ENCODE measurements at regions not wholly inside any gene's neighbourhood (a gene's known extent, or its start where the extent isn't known, plus 50 kb on each side); places are given as distances from the start of the nearest gene placed in this dataset.

DNA sequence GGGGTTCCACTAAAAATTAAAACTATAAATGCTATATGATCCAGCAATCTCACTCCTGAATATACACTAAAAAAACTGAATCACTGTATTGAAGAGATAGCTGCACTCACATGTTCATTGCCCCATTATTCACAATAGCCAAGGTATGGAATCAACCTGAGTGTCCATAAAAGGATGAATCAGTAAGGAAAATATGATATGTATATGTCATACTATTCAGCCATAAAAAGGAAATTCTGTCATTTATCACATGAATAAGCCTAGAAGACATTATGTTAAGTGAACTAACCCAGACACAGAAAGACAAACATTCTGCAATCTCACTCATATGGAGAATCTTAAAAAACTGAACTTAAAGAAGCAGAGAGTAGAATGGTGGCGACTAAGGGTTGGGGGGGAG lies 1376.2 kb upstream of the CDH9 start:
- Histone ChIP-seq H3K27ac (ENCODE audit: insufficient read depth, low read length) (no peak overlapping the region), H4K20me1 (ENCODE audit: control insufficient read depth, extremely low read depth, insufficient read depth, low read length) (no peaks in the 10 kb centered on the region), H3K79me2 (ENCODE audit: control insufficient read depth, insufficient read depth, low read length) (no peaks in the 10 kb centered on the region), H3K4me3 (replicated peaks in 1 of 4; ENCODE audit: control extremely low read depth in 1 of 4, insufficient read depth in 1 of 4, low read depth in 3 of 4, low read length in 4 of 4) (no peak overlapping the region), H2AFZ (ENCODE audit: low read length) (no peak overlapping the region), H3K4me2 (ENCODE audit: extremely low read depth, insufficient read depth, low read length) (no peak overlapping the region), H3K4me1 (ENCODE audit: control insufficient read depth, extremely low read depth, insufficient read depth, low read length) (no peaks in the 10 kb centered on the region), H3K9me3 (ENCODE audit: control insufficient read depth, insufficient read depth, low read depth, low read length) (no peaks in the 10 kb centered on the region), H3K36me3 (ENCODE audit: control insufficient read depth, insufficient read depth, low read length) (no peaks in the 10 kb centered on the region), H3K27me3 (ENCODE audit: control insufficient read depth, insufficient read depth, low read length) (no peaks in the 10 kb centered on the region), H3K9ac (ENCODE audit: insufficient read depth, low read length) (no peak overlapping the region)
- TF ChIP-seq EZH2 (IDR thresholded peaks at IDR 0.05; ENCODE audit: low read length, missing control alignments), result no peak
- TF ChIP-seq, protein P1, sequence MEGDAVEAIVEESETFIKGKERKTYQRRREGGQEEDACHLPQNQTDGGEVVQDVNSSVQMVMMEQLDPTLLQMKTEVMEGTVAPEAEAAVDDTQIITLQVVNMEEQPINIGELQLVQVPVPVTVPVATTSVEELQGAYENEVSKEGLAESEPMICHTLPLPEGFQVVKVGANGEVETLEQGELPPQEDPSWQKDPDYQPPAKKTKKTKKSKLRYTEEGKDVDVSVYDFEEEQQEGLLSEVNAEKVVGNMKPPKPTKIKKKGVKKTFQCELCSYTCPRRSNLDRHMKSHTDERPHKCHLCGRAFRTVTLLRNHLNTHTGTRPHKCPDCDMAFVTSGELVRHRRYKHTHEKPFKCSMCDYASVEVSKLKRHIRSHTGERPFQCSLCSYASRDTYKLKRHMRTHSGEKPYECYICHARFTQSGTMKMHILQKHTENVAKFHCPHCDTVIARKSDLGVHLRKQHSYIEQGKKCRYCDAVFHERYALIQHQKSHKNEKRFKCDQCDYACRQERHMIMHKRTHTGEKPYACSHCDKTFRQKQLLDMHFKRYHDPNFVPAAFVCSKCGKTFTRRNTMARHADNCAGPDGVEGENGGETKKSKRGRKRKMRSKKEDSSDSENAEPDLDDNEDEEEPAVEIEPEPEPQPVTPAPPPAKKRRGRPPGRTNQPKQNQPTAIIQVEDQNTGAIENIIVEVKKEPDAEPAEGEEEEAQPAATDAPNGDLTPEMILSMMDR (conservative IDR thresholded peaks at IDR 0.05 in 1 of 2, IDR thresholded peaks at IDR 0.05 in 1 of 2; ENCODE audit: low read depth in 1 of 2, low read length in 2 of 2), result no peak
- DNase-seq (ENCODE audit: low read depth in 2 of 2), result no peak

DNA sequence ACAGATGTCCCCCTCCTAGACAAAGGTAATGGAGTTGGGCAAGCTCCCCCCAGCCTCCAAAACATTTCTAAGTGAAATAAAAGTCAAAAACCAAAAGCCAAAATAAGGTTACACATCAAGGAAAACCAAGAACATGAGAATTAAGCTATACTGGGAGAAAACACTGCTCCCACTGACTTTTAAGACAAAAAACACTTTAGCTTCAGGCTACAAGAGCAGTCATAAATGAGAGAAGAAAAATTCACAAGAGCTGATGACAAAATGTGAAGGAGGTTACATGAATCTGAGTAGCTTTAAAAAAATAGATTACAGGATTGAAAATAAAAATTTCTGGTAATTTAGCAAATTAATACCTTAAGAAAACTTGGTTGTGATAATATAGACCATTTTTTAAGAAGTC lies 1370.3 kb upstream of the CDH9 start:
- Histone ChIP-seq H3K4me2 (ENCODE audit: extremely low read depth, insufficient read depth, low read length) (no peak overlapping the region), H3K9ac (ENCODE audit: insufficient read depth, low read length) (no peak overlapping the region), H4K20me1 (ENCODE audit: control insufficient read depth, extremely low read depth, insufficient read depth, low read length) (no peaks in the 10 kb centered on the region), H3K36me3 (ENCODE audit: control insufficient read depth, insufficient read depth, low read length) (no peaks in the 10 kb centered on the region), H3K27me3 (ENCODE audit: control insufficient read depth, insufficient read depth, low read length) (no peaks in the 10 kb centered on the region), H3K9me3 (ENCODE audit: control insufficient read depth, insufficient read depth, low read depth, low read length) (no peaks in the 10 kb centered on the region), H3K4me3 (replicated peaks in 1 of 4; ENCODE audit: control extremely low read depth in 1 of 4, insufficient read depth in 1 of 4, low read depth in 3 of 4, low read length in 4 of 4) (no peak overlapping the region), H3K79me2 (ENCODE audit: control insufficient read depth, insufficient read depth, low read length) (no peaks in the 10 kb centered on the region), H3K4me1 (ENCODE audit: control insufficient read depth, extremely low read depth, insufficient read depth, low read length) (no peaks in the 10 kb centered on the region), H2AFZ (ENCODE audit: low read length) (no peak overlapping the region), H3K27ac (ENCODE audit: insufficient read depth, low read length) (no peak overlapping the region)
- no peak for DNase-seq (ENCODE audit: low read depth in 2 of 2)
- TF ChIP-seq EZH2 (IDR thresholded peaks at IDR 0.05; ENCODE audit: low read length, missing control alignments), result no peak
- TF ChIP-seq, protein P1 (conservative IDR thresholded peaks at IDR 0.05 in 1 of 2, IDR thresholded peaks at IDR 0.05 in 1 of 2; ENCODE audit: low read depth in 1 of 2, low read length in 2 of 2), result no peak

DNA sequence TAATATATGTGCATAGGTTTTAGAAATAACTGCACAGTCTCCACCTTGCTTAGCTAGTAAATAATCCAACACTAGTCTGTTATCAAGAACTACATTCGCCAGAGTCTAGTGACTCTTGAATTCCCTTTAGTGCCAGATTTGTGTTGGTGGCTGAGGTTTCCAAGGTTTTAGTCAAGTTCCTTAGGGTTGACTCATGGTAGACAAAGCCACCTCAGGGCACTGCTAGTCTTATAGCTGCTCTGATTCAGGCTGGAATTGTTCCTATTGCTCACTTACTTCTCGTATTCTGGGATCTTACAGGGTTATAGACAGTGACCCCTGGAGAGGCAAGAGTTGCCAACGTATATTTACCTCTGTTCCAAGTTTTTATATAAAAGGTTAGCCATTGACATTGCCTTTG lies 1369.8 kb upstream of the CDH9 start:
- Histone ChIP-seq H3K9ac (ENCODE audit: insufficient read depth, low read length) (no peak overlapping the region), H3K27ac (ENCODE audit: insufficient read depth, low read length) (no peak overlapping the region), H3K4me1 (ENCODE audit: control insufficient read depth, extremely low read depth, insufficient read depth, low read length) (no peaks in the 10 kb centered on the region), H3K4me3 (replicated peaks in 1 of 4; ENCODE audit: control extremely low read depth in 1 of 4, insufficient read depth in 1 of 4, low read depth in 3 of 4, low read length in 4 of 4) (no peak overlapping the region), H3K36me3 (ENCODE audit: control insufficient read depth, insufficient read depth, low read length) (no peaks in the 10 kb centered on the region), H3K27me3 (ENCODE audit: control insufficient read depth, insufficient read depth, low read length) (no peaks in the 10 kb centered on the region), H2AFZ (ENCODE audit: low read length) (no peak overlapping the region), H3K4me2 (ENCODE audit: extremely low read depth, insufficient read depth, low read length) (no peak overlapping the region), H4K20me1 (ENCODE audit: control insufficient read depth, extremely low read depth, insufficient read depth, low read length) (no peaks in the 10 kb centered on the region), H3K79me2 (ENCODE audit: control insufficient read depth, insufficient read depth, low read length) (no peaks in the 10 kb centered on the region), H3K9me3 (ENCODE audit: control insufficient read depth, insufficient read depth, low read depth, low read length) (no peaks in the 10 kb centered on the region)
- no peak for TF ChIP-seq EZH2 (IDR thresholded peaks at IDR 0.05; ENCODE audit: low read length, missing control alignments)
- TF ChIP-seq, protein P1 (conservative IDR thresholded peaks at IDR 0.05 in 1 of 2, IDR thresholded peaks at IDR 0.05 in 1 of 2; ENCODE audit: low read depth in 1 of 2, low read length in 2 of 2), result no peak
- DNase-seq (ENCODE audit: low read depth in 2 of 2), result peak in 1 of 2 donors; percentile 94

Data from fibroblast of lung (primary cell).